HG02884 (cell line): ENCODE measurements at regions not wholly inside any gene's neighbourhood (a gene's known extent, or its start where the extent isn't known, plus 50 kb on each side); places are given as distances from the start of the nearest gene placed in this dataset.

ENCODE experiments used
- ATAC-seq: cut with Tn5 transposase; IDR thresholded peaks from one replicate; pipeline ENCODE4 v1.9.1; 2021; ENCODE audit warnings: mild to moderate bottlenecking, moderate library complexity; ENCODE audit not compliant: unreplicated experiment

GRCh38 chr3:117235304-117235703 is 525.7 kb downstream of the TUSC7 start:
- no peak for ATAC-seq

GRCh38 chr3:117238806-117239205 is 529.2 kb downstream of the TUSC7 start:
- ATAC-seq: no peak

- no peak for ATAC-seq
These were observed 534.1 kb downstream of the TUSC7 start for GRCh38 chr3:117243657-117244056.

GRCh38 chr3:117246771-117247555 is 537.4 kb downstream of the TUSC7 start:
- ATAC-seq: no peak

GRCh38 chr3:117248153-117248552 is 538.6 kb downstream of the TUSC7 start:
- no peak for ATAC-seq

- no peak for ATAC-seq
These were observed 542.6 kb downstream of the TUSC7 start for GRCh38 chr3:117252208-117252607.

- no peak for ATAC-seq
These were observed 543.1 kb downstream of the TUSC7 start for GRCh38 chr3:117252651-117253050.

- no peak for ATAC-seq
These were observed 544.1 kb downstream of the TUSC7 start for GRCh38 chr3:117253636-117254035.

- ATAC-seq: no peak
These were observed 545.4 kb downstream of the TUSC7 start for GRCh38 chr3:117254985-117255384.

GRCh38 chr3:117255736-117256135 is 546.2 kb downstream of the TUSC7 start:
- ATAC-seq: no peak

GRCh38 chr3:117261983-117262421 is 552.4 kb downstream of the TUSC7 start:
- no peak for ATAC-seq

- ATAC-seq: no peak
These were observed 553.7 kb downstream of the TUSC7 start for GRCh38 chr3:117263270-117263669.

GRCh38 chr3:117263745-117264144 is 554.2 kb downstream of the TUSC7 start:
- no peak for ATAC-seq

- ATAC-seq: no peak
These were observed 554.8 kb downstream of the TUSC7 start for GRCh38 chr3:117264204-117264994.

GRCh38 chr3:117266806-117267205 is 557.2 kb downstream of the TUSC7 start:
- ATAC-seq: no peak

GRCh38 chr3:117268318-117268717 is 558.7 kb downstream of the TUSC7 start:
- no peak for ATAC-seq

- no peak for ATAC-seq
These were observed 562.7 kb downstream of the TUSC7 start for GRCh38 chr3:117272274-117272673.

- ATAC-seq: no peak
These were observed 563.4 kb downstream of the TUSC7 start for GRCh38 chr3:117272876-117273523.

GRCh38 chr3:117277816-117278215 is 568.2 kb downstream of the TUSC7 start:
- ATAC-seq: no peak

- ATAC-seq: no peak
These were observed 569.0 kb downstream of the TUSC7 start for GRCh38 chr3:117278424-117279190.

GRCh38 chr3:117281371-117281770 is 571.8 kb downstream of the TUSC7 start:
- no peak for ATAC-seq
